ENCODE measurements at regions not wholly inside any gene's neighbourhood (a gene's known extent, or its start where the extent isn't known, plus 50 kb on each side); places are given as distances from the start of the nearest gene placed in this dataset.

- no peak overlapping the region for H3K4me3 ChIP-seq (ENCODE audit: low read length)
- no peak for DNase-seq
- no peaks in the 10 kb centered on the region for H3K4me1 ChIP-seq (ENCODE audit: low read length)
- H3F3A ChIP-seq (ENCODE audit: insufficient read depth, low read length): no peaks in the 10 kb centered on the region
- H3K27ac ChIP-seq (ENCODE audit: low read length): no peak overlapping the region
- TF ChIP-seq CTCF (IDR thresholded peaks at IDR 0.05; ENCODE audit: low read length) (no peak), EZH2 (optimal IDR thresholded peaks at IDR 0.05; ENCODE audit: low read depth, low read length) (no peak), EZH2phosphoT487 (IDR thresholded peaks at IDR 0.05; ENCODE audit: low read length) (no peak)
- no peaks in the 10 kb centered on the region for H3K27me3 ChIP-seq (replicated peaks; ENCODE audit: insufficient read depth, low read length)
- no peak overlapping the region for H3K4me2 ChIP-seq (ENCODE audit: low read depth, low read length)
- H3K9ac ChIP-seq (ENCODE audit: low read length): no peak overlapping the region
- H3K79me2 ChIP-seq (ENCODE audit: low read length): no peaks in the 10 kb centered on the region
- no peaks in the 10 kb centered on the region for H4K20me1 ChIP-seq (ENCODE audit: insufficient read depth, low read length)
- no peak overlapping the region for H2AFZ ChIP-seq (ENCODE audit: low read length)
- no peaks in the 10 kb centered on the region for H3K36me3 ChIP-seq (replicated peaks; ENCODE audit: insufficient read depth, low read length)
- H3K9me2 ChIP-seq (replicated peaks; ENCODE audit: insufficient read depth, low read length): no peaks in the 10 kb centered on the region
- H3K9me3 ChIP-seq (replicated peaks; ENCODE audit: insufficient read depth, low read length): no peaks in the 10 kb centered on the region
Observed at GRCh38 chr4:127210893-127211649, 421.7 kb upstream of the INTU start.

DNA sequence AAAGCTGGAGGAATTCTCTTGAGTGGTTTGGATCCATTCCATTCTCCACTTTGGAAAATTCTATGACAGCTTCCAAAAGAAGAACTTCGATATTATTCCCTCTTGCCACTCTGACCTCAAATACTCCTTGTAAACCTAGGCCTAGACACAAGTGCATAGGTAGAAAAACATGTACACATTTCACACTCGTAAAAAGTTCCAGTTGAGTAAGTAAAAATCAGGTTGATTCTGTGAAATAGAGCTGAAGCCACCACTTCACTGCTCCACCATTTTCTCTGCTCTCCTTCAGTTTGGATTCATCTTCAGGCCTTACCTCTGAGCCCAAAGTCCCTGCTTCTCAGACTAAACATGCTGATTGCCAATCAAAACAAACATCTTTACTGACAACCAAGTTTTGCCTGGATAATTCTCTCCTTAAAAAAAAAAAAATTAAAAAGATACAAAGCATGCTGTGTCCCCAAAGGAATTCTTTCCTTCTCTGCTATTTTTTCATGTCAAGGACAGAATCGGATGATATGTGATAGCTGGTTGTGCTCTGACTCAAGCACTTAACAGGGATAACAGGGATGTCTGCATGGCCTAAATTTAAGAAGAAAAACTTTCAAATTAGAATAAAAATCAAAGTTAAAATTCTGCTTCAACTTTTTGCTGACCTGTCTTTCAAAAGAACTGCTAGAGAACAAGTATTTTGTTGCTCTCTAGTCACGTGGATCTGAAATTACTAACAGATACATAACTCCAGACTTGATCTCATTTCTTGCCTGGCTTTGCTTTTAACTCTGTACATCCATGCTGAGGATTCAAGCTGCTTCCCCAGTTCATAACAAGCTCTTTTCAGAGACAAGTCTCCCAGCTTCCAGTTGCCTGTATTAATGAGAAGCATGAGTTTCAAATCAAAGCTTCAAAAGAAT, 420.9 kb upstream of the INTU start:
- TF ChIP-seq EZH2 (optimal IDR thresholded peaks at IDR 0.05; ENCODE audit: low read depth, low read length): no peak
- no peak for TF ChIP-seq EZH2phosphoT487 (IDR thresholded peaks at IDR 0.05; ENCODE audit: low read length)
- TF ChIP-seq CTCF (IDR thresholded peaks at IDR 0.05; ENCODE audit: low read length): no peak
- H3K4me3 ChIP-seq (ENCODE audit: low read length): no peak overlapping the region
- H3K27me3 ChIP-seq (replicated peaks; ENCODE audit: insufficient read depth, low read length): no peaks in the 10 kb centered on the region
- no peaks in the 10 kb centered on the region for H3K79me2 ChIP-seq (ENCODE audit: low read length)
- H3F3A ChIP-seq (ENCODE audit: insufficient read depth, low read length): no peaks in the 10 kb centered on the region
- no peak overlapping the region for H3K4me2 ChIP-seq (ENCODE audit: low read depth, low read length)
- no peak overlapping the region for H3K27ac ChIP-seq (ENCODE audit: low read length)
- no peaks in the 10 kb centered on the region for H3K4me1 ChIP-seq (ENCODE audit: low read length)
- H3K9me2 ChIP-seq (replicated peaks; ENCODE audit: insufficient read depth, low read length): no peaks in the 10 kb centered on the region
- no peak overlapping the region for H2AFZ ChIP-seq (ENCODE audit: low read length)
- no peak overlapping the region for H3K9ac ChIP-seq (ENCODE audit: low read length)
- no peaks in the 10 kb centered on the region for H3K9me3 ChIP-seq (replicated peaks; ENCODE audit: insufficient read depth, low read length)
- no peak for DNase-seq
- H3K36me3 ChIP-seq (replicated peaks; ENCODE audit: insufficient read depth, low read length): no peaks in the 10 kb centered on the region
- H4K20me1 ChIP-seq (ENCODE audit: insufficient read depth, low read length): no peaks in the 10 kb centered on the region

DNA sequence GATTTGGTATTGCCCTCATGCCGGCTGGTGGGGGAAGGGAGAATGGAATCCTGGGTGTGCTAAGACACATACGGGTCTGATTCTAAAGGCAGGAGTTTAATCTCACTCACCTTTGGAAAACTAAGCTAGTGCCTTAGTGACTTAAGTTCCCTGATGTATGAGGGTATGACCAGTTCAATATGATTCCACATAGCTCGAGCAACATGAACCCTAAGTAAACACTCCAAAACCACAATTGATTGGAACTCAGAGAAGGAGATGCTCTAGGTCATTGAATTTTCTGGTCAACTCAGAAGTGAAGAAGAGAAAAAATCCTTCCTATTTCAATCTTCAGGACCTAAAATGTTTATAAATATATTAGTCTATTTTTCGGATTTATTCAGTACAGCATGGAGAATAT, 420.1 kb upstream of the INTU start:
- H3K36me3 ChIP-seq (replicated peaks; ENCODE audit: insufficient read depth, low read length): no peaks in the 10 kb centered on the region
- no peaks in the 10 kb centered on the region for H4K20me1 ChIP-seq (ENCODE audit: insufficient read depth, low read length)
- TF ChIP-seq CTCF (IDR thresholded peaks at IDR 0.05; ENCODE audit: low read length): no peak
- TF ChIP-seq EZH2 (optimal IDR thresholded peaks at IDR 0.05; ENCODE audit: low read depth, low read length): no peak
- no peak for TF ChIP-seq EZH2phosphoT487 (IDR thresholded peaks at IDR 0.05; ENCODE audit: low read length)
- H3K27me3 ChIP-seq (replicated peaks; ENCODE audit: insufficient read depth, low read length): no peaks in the 10 kb centered on the region
- no peaks in the 10 kb centered on the region for H3K79me2 ChIP-seq (ENCODE audit: low read length)
- H3F3A ChIP-seq (ENCODE audit: insufficient read depth, low read length): no peaks in the 10 kb centered on the region
- no peaks in the 10 kb centered on the region for H3K4me1 ChIP-seq (ENCODE audit: low read length)
- no peak overlapping the region for H3K4me3 ChIP-seq (ENCODE audit: low read length)
- H2AFZ ChIP-seq (ENCODE audit: low read length): no peak overlapping the region
- H3K9ac ChIP-seq (ENCODE audit: low read length): no peak overlapping the region
- no peaks in the 10 kb centered on the region for H3K9me2 ChIP-seq (replicated peaks; ENCODE audit: insufficient read depth, low read length)
- no peak overlapping the region for H3K27ac ChIP-seq (ENCODE audit: low read length)
- H3K9me3 ChIP-seq (replicated peaks; ENCODE audit: insufficient read depth, low read length): no peaks in the 10 kb centered on the region
- H3K4me2 ChIP-seq (ENCODE audit: low read depth, low read length): no peak overlapping the region
- DNase-seq: no peak
